Uterus (tissue), 3 donors: ENCODE measurements at regions not wholly inside any gene's neighbourhood (a gene's known extent, or its start where the extent isn't known, plus 50 kb on each side); places are given as distances from the start of the nearest gene placed in this dataset.

ENCODE experiments used
- DNase-seq, 2 donors: peaks; one replicate each; pipeline ENCODE4 v3.0.0-alpha.2; 2019 to 2020
- H3K27ac ChIP-seq, 2 donors: fragments of 200-600 bp; sonication (generic); 1 replicate in 1 of 2; 2 replicates in 1 of 2; pipeline ENCODE4 v1.5.1; 2016 to 2018
- H3K27me3 ChIP-seq, 2 donors: fragments of 200-600 bp; sonication (generic); one replicate each; pipeline ENCODE4 v1.5.1; 2018 to 2019; ENCODE audit warnings: control low read depth in 1 of 2
- H3K36me3 ChIP-seq, 2 donors: fragments of 200-600 bp; sonication (generic); one replicate each; pipeline ENCODE4 v1.5.1; 2019; ENCODE audit warnings: control low read depth in 1 of 2
- H3K4me1 ChIP-seq, 2 donors: fragments of 200-600 bp; sonication (generic); one replicate each; pipeline ENCODE4 v1.5.1; 2018 to 2019; ENCODE audit warnings: control low read depth in 1 of 2
- H3K4me3 ChIP-seq, 2 donors: fragments of 200-600 bp; sonication (generic); 1 replicate in 1 of 2; 2 replicates in 1 of 2; pipeline ENCODE4 v1.5.1; 2018 to 2019; ENCODE audit warnings: mild to moderate bottlenecking in 1 of 2
- H3K9me3 ChIP-seq, 2 donors: fragments of 200-600 bp; sonication (generic); one replicate each; pipeline ENCODE4 v1.5.1; 2019; ENCODE audit warnings: control low read depth in 1 of 2
- CTCF ChIP-seq, 4 experiments: fragments of 200-600 bp in 2 of 4; fragments of 450-650 bp in 2 of 4; sonication (generic) in 2 of 4; IDR thresholded peaks; one replicate each; pipeline ENCODE4 v1.5.1; 2016 to 2019; ENCODE audit warnings: antibody characterized with exemption in 4 of 4, mild to moderate bottlenecking in 2 of 4, moderate library complexity in 1 of 4
- POLR2A ChIP-seq, 2 donors: fragments of 450-650 bp; IDR thresholded peaks; one replicate each; pipeline ENCODE4 v1.6.1; 2016; ENCODE audit warnings: antibody characterized with exemption in 2 of 2, mild to moderate bottlenecking in 1 of 2, moderate library complexity in 1 of 2
- intact Hi-C: fragments of 100-400 bp; cut with DNase I; formaldehyde crosslinking; loops from one replicate; pipeline ENCODE4 v1.15.1; 2023; ENCODE audit warnings: low total_unique reads
- donor health status: DM: yes; HTN: yes; CAD: no.

GRCh38 chr16:80283466-80284392 is 257.1 kb upstream of the DYNLRB2 start:
- H3K4me1 ChIP-seq, result no peaks in the 10 kb centered on the region
- TF ChIP-seq POLR2A (IDR thresholded peaks at IDR 0.05) (no peak), CTCF (IDR thresholded peaks at IDR 0.05) (no peak)
- intact Hi-C loops, result no loop called here
- no peak overlapping the region for H3K4me3 ChIP-seq
- H3K27ac ChIP-seq, result no peak overlapping the region
- H3K27me3 ChIP-seq, result no peaks in the 10 kb centered on the region
- H3K9me3 ChIP-seq, result no peaks in the 10 kb centered on the region
- H3K36me3 ChIP-seq, result no peaks in the 10 kb centered on the region
- DNase-seq, result no peak

GRCh38 chr16:80280557-80280956 is 260.2 kb upstream of the DYNLRB2 start:
- H3K4me3 ChIP-seq, result no peak overlapping the region
- H3K4me1 ChIP-seq, result no peaks in the 10 kb centered on the region
- H3K9me3 ChIP-seq, result no peaks in the 10 kb centered on the region
- no peak overlapping the region for H3K27ac ChIP-seq
- TF ChIP-seq POLR2A (IDR thresholded peaks at IDR 0.05) (no peak), CTCF (IDR thresholded peaks at IDR 0.05) (no peak)
- H3K36me3 ChIP-seq, result no peaks in the 10 kb centered on the region
- intact Hi-C loops, result no loop called here
- no peaks in the 10 kb centered on the region for H3K27me3 ChIP-seq
- DNase-seq, result no peak

GRCh38 chr16:80279656-80280055 is 261.1 kb upstream of the DYNLRB2 start:
- TF ChIP-seq CTCF (IDR thresholded peaks at IDR 0.05), result no peak
- no peak for TF ChIP-seq POLR2A (IDR thresholded peaks at IDR 0.05)
- no peaks in the 10 kb centered on the region for H3K4me1 ChIP-seq
- H3K4me3 ChIP-seq, result no peak overlapping the region
- no peaks in the 10 kb centered on the region for H3K9me3 ChIP-seq
- no peak for DNase-seq
- no peaks in the 10 kb centered on the region for H3K27me3 ChIP-seq
- intact Hi-C loops, result no loop called here
- H3K27ac ChIP-seq, result no peak overlapping the region
- no peaks in the 10 kb centered on the region for H3K36me3 ChIP-seq

- H3K9me3 ChIP-seq, result no peaks in the 10 kb centered on the region
- intact Hi-C loops, result no loop called here
- no peak for DNase-seq
- no peak overlapping the region for H3K4me3 ChIP-seq
- H3K36me3 ChIP-seq, result no peaks in the 10 kb centered on the region
- H3K27ac ChIP-seq, result no peak overlapping the region
- H3K27me3 ChIP-seq, result no peaks in the 10 kb centered on the region
- TF ChIP-seq CTCF (IDR thresholded peaks at IDR 0.05) (no peak), POLR2A (IDR thresholded peaks at IDR 0.05) (no peak)
- no peaks in the 10 kb centered on the region for H3K4me1 ChIP-seq
These were observed 263.6 kb upstream of the DYNLRB2 start for GRCh38 chr16:80277182-80277581.

GRCh38 chr16:80274576-80275191 is 266.1 kb upstream of the DYNLRB2 start:
- DNase-seq, result no peak
- H3K4me3 ChIP-seq, result no peak overlapping the region
- no peaks in the 10 kb centered on the region for H3K36me3 ChIP-seq
- no peak for TF ChIP-seq POLR2A (IDR thresholded peaks at IDR 0.05)
- no peaks in the 10 kb centered on the region for H3K4me1 ChIP-seq
- no peaks in the 10 kb centered on the region for H3K9me3 ChIP-seq
- H3K27ac ChIP-seq, result no peak overlapping the region
- H3K27me3 ChIP-seq, result no peaks in the 10 kb centered on the region
- intact Hi-C loops, result no loop called here
